ENCODE measurements at regions not wholly inside any gene's neighbourhood (a gene's known extent, or its start where the extent isn't known, plus 50 kb on each side); places are given as distances from the start of the nearest gene placed in this dataset.
A peak's percentile ranks its signal among the peaks of the same experiment; 100 is the strongest.
"Not testable (repeated sequence)": the region's sequence is repeated elsewhere in the genome, so short reads cannot be mapped to it uniquely, and the experiment has no call there.

DNA sequence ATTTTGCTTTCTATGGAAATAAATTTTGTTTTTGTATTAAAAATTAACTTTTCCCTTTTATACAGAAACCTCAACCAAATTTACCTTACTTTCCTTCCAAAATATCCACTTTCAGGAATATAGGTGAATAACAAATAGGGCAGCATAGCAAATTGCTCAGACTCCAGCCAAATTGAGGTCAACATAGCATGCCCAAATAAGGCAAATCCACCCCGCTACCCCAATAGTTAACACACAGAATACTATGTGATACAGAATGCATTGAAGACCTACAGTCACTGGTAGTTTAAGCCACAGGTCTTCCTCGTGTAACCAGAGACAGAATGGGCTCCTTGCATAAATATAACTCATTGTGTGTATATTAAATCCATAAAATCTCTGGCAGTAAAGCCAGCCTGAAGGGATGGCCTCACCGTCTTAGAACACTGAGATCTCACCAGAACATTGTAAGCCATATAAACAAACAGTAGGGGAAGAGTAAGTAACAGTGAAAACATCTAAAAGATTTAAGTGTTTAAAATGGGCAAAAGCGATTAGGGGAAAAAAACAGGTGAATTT, 72.2 kb downstream of the PMAIP1 start:
- no peak overlapping the region for H3K4ac ChIP-seq (ENCODE audit: low read depth in 1 of 2, low read length in 2 of 2)
- no peak overlapping the region for H2BK5ac ChIP-seq (ENCODE audit: low read depth, low read length, poor library complexity, severe bottlenecking)
- WGBS = 87% methylated on average over 2 of the region's 4 CpGs

DNA sequence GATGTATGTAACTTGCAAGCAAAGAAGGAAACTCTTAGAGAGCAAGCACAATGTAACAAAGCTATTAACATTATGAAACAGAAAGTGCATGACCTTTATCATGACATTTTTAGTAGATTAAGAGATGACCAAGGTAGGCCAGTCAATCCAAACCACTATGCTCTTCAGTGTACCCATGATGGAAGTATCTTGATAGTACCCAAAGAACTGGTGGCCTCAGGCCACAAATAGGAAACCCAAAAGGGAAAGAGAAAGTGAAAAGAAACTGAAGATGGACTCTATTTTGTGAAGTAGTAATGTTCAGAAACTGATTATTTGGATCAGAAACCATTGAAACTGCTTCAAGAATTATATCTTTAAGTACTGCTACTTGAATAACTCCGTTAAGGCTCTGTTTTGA, 71.3 kb downstream of the PMAIP1 start:
- not testable (repeated sequence) for H3K4me2 ChIP-seq (ENCODE audit: low read length, poor library complexity, severe bottlenecking); H3K14ac ChIP-seq (ENCODE audit: low read length in 2 of 2); H3K4ac ChIP-seq (ENCODE audit: low read depth in 1 of 2, low read length in 2 of 2); H3K18ac ChIP-seq (ENCODE audit: low read depth in 1 of 2, low read length in 2 of 2); H4K91ac ChIP-seq (ENCODE audit: low read length); H2AK5ac ChIP-seq (ENCODE audit: low read length, severe bottlenecking); H2BK5ac ChIP-seq (ENCODE audit: low read depth, low read length, poor library complexity, severe bottlenecking); H2BK15ac ChIP-seq (ENCODE audit: low read depth, poor library complexity, severe bottlenecking); DNase-seq; H3K4me3 ChIP-seq (ENCODE audit: insufficient read depth in 1 of 2, low read depth in 1 of 2, low read length in 2 of 2); H2BK12ac ChIP-seq (ENCODE audit: low read length in 2 of 2); H3K79me1 ChIP-seq (replicated peaks; ENCODE audit: low read length, poor library complexity, severe bottlenecking); H3K23ac ChIP-seq (ENCODE audit: low read length in 2 of 2); H3K36me3 ChIP-seq (ENCODE audit: control insufficient read depth in 1 of 2, insufficient read depth in 2 of 2, low read depth in 1 of 2, low read length in 2 of 2); H3K9ac ChIP-seq (ENCODE audit: low read length); H4K8ac ChIP-seq (ENCODE audit: low read length); H3K4me1 ChIP-seq (ENCODE audit: control insufficient read depth, insufficient read depth, low read depth, low read length); H2AFZ ChIP-seq (ENCODE audit: low read depth, low read length); H2BK120ac ChIP-seq (ENCODE audit: low read depth, low read length); H3K27ac ChIP-seq (ENCODE audit: low read length, poor library complexity, severe bottlenecking)
- WGBS = 100% methylated on average over 1 of the region's 1 CpG
- H3K27me3 ChIP-seq (ENCODE audit: control insufficient read depth in 1 of 2, insufficient read depth in 1 of 2, low read length in 2 of 2) = peaks cover 0 to 24% of the 10 kb centered on the region in 2 experiments
- peaks cover 12% of the 10 kb centered on the region for H3K9me3 ChIP-seq (ENCODE audit: control insufficient read depth, low read length)

More for the DNA sequence above, 72.2 kb downstream of the PMAIP1 start:
- H2AFZ ChIP-seq (ENCODE audit: low read depth, low read length) = no peak overlapping the region
- no peak overlapping the region for H2BK12ac ChIP-seq (ENCODE audit: low read length in 2 of 2)
- no peak overlapping the region for H3K4me3 ChIP-seq (ENCODE audit: insufficient read depth in 1 of 2, low read depth in 1 of 2, low read length in 2 of 2)
- no peak for DNase-seq
- H2AK5ac ChIP-seq (ENCODE audit: low read length, severe bottlenecking) = no peak overlapping the region
- H3K36me3 ChIP-seq (ENCODE audit: control insufficient read depth in 1 of 2, insufficient read depth in 2 of 2, low read depth in 1 of 2, low read length in 2 of 2) = no peaks in the 10 kb centered on the region
- no peak overlapping the region for H3K4me2 ChIP-seq (ENCODE audit: low read length, poor library complexity, severe bottlenecking)
- no peak overlapping the region for H4K91ac ChIP-seq (ENCODE audit: low read length)
- H2BK120ac ChIP-seq (ENCODE audit: low read depth, low read length) = no peak overlapping the region
- no peak overlapping the region for H3K18ac ChIP-seq (ENCODE audit: low read depth in 1 of 2, low read length in 2 of 2)
- H3K27me3 ChIP-seq (ENCODE audit: control insufficient read depth in 1 of 2, insufficient read depth in 1 of 2, low read length in 2 of 2) = peaks cover 0 to 23% of the 10 kb centered on the region in 2 experiments
- H2BK15ac ChIP-seq (ENCODE audit: low read depth, poor library complexity, severe bottlenecking) = no peak overlapping the region
- no peaks in the 10 kb centered on the region for H3K4me1 ChIP-seq (ENCODE audit: control insufficient read depth, insufficient read depth, low read depth, low read length)
- no peak overlapping the region for H3K14ac ChIP-seq (ENCODE audit: low read length in 2 of 2)
- H3K23ac ChIP-seq (ENCODE audit: low read length in 2 of 2) = no peak overlapping the region
- no peak overlapping the region for H4K8ac ChIP-seq (ENCODE audit: low read length)
- no peak overlapping the region for H3K9ac ChIP-seq (ENCODE audit: low read length)
- peaks cover 12% of the 10 kb centered on the region for H3K9me3 ChIP-seq (ENCODE audit: control insufficient read depth, low read length)
- no peaks in the 10 kb centered on the region for H3K79me1 ChIP-seq (replicated peaks; ENCODE audit: low read length, poor library complexity, severe bottlenecking)
- H3K27ac ChIP-seq (ENCODE audit: low read length, poor library complexity, severe bottlenecking) = no peak overlapping the region

DNA sequence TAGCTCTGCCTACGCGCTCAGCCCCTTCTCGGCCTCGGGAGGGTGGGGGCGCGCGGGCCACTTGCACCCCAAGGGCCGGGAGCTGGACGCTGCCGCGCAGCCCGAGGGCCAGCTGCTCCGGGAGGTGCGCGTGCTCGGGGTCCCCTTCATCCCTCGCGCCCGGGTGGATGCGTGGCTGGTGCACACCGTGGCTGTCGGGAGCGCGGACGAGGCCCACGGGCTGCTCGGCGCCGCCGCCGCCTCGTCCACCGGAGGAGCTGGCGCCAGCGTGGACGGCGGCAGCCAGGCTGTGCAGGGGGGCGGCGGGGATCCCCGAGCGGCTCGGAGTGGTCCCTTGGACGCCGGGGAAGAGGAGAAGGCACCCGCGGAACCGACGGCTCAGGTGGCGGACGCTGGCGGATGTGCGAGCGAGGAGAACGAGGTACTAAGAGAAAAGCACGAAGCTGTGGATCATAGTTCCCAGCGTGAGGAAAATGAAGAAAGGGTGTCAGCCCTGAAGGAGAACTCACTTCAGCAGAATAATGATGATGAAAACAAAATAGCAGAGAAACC, 69.8 kb downstream of the PMAIP1 start:
- H3K9me3 ChIP-seq (ENCODE audit: control insufficient read depth, low read length) = peaks cover 12% of the 10 kb centered on the region
- H2BK5ac ChIP-seq (ENCODE audit: low read depth, low read length, poor library complexity, severe bottlenecking); H2BK15ac ChIP-seq (ENCODE audit: low read depth, poor library complexity, severe bottlenecking); H3K4ac ChIP-seq (ENCODE audit: low read depth in 1 of 2, low read length in 2 of 2); H3K4me2 ChIP-seq (ENCODE audit: low read length, poor library complexity, severe bottlenecking); H3K27ac ChIP-seq (ENCODE audit: low read length, poor library complexity, severe bottlenecking); H3K23ac ChIP-seq (ENCODE audit: low read length in 2 of 2); H2BK120ac ChIP-seq (ENCODE audit: low read depth, low read length); H3K14ac ChIP-seq (ENCODE audit: low read length in 2 of 2); H3K4me1 ChIP-seq (ENCODE audit: control insufficient read depth, insufficient read depth, low read depth, low read length); H2BK12ac ChIP-seq (ENCODE audit: low read length in 2 of 2); H3K18ac ChIP-seq (ENCODE audit: low read depth in 1 of 2, low read length in 2 of 2); H3K79me1 ChIP-seq (replicated peaks; ENCODE audit: low read length, poor library complexity, severe bottlenecking); H3K36me3 ChIP-seq (ENCODE audit: control insufficient read depth in 1 of 2, insufficient read depth in 2 of 2, low read depth in 1 of 2, low read length in 2 of 2); DNase-seq; H4K91ac ChIP-seq (ENCODE audit: low read length); H2AFZ ChIP-seq (ENCODE audit: low read depth, low read length); H2AK5ac ChIP-seq (ENCODE audit: low read length, severe bottlenecking); H4K8ac ChIP-seq (ENCODE audit: low read length); H3K9ac ChIP-seq (ENCODE audit: low read length): not testable (repeated sequence)
- H3K4me3 ChIP-seq (ENCODE audit: insufficient read depth in 1 of 2, low read depth in 1 of 2, low read length in 2 of 2) = peak overlapping the region in 1 of 2 experiments; percentile 51
- 93% methylated on average over 48 of the region's 56 CpGs for WGBS
- peaks cover 0 to 25% of the 10 kb centered on the region in 2 experiments for H3K27me3 ChIP-seq (ENCODE audit: control insufficient read depth in 1 of 2, insufficient read depth in 1 of 2, low read length in 2 of 2)

DNA sequence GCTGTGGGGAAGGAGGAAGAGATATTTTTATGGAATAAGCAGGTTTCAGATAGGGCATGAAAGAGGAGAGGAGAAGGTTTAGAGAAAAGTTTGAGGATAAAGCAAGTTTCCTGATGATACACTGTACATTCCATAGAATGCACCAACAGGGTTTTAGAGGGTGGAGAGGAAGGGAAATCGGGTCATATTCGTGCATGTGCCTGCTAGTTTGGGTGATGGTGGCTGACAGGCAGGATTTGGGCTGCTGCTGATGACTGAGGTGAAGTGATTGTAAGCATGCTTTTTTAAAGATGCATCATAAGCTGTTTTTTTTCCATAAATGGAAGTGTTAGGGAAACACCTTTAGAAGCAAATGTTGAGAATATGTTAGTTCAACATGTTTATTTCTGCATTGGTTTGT, 68.8 kb downstream of the PMAIP1 start:
- no peak overlapping the region for H3K9ac ChIP-seq (ENCODE audit: low read length)
- no peak overlapping the region for H2BK120ac ChIP-seq (ENCODE audit: low read depth, low read length)
- WGBS = 90% methylated on average over 2 of the region's 2 CpGs
- H3K4me2 ChIP-seq (ENCODE audit: low read length, poor library complexity, severe bottlenecking) = no peak overlapping the region
- H3K9me3 ChIP-seq (ENCODE audit: control insufficient read depth, low read length) = peaks cover 12% of the 10 kb centered on the region
- no peak overlapping the region for H4K91ac ChIP-seq (ENCODE audit: low read length)
- H3K14ac ChIP-seq (ENCODE audit: low read length in 2 of 2) = no peak overlapping the region
- H2BK5ac ChIP-seq (ENCODE audit: low read depth, low read length, poor library complexity, severe bottlenecking) = no peak overlapping the region
- no peaks in the 10 kb centered on the region for H3K4me1 ChIP-seq (ENCODE audit: control insufficient read depth, insufficient read depth, low read depth, low read length)
- H3K79me1 ChIP-seq (replicated peaks; ENCODE audit: low read length, poor library complexity, severe bottlenecking) = no peaks in the 10 kb centered on the region
- no peak overlapping the region for H2AK5ac ChIP-seq (ENCODE audit: low read length, severe bottlenecking)
- no peak overlapping the region for H3K18ac ChIP-seq (ENCODE audit: low read depth in 1 of 2, low read length in 2 of 2)
- no peak overlapping the region for H3K4ac ChIP-seq (ENCODE audit: low read depth in 1 of 2, low read length in 2 of 2)
- no peak overlapping the region for H3K27ac ChIP-seq (ENCODE audit: low read length, poor library complexity, severe bottlenecking)
- no peak overlapping the region for H2BK15ac ChIP-seq (ENCODE audit: low read depth, poor library complexity, severe bottlenecking)
- H4K8ac ChIP-seq (ENCODE audit: low read length) = no peak overlapping the region
- H3K23ac ChIP-seq (ENCODE audit: low read length in 2 of 2) = no peak overlapping the region
- no peak for DNase-seq
- peaks cover 0 to 27% of the 10 kb centered on the region in 2 experiments for H3K27me3 ChIP-seq (ENCODE audit: control insufficient read depth in 1 of 2, insufficient read depth in 1 of 2, low read length in 2 of 2)
- no peak overlapping the region for H2AFZ ChIP-seq (ENCODE audit: low read depth, low read length)
- no peak overlapping the region for H3K4me3 ChIP-seq (ENCODE audit: insufficient read depth in 1 of 2, low read depth in 1 of 2, low read length in 2 of 2)
- no peaks in the 10 kb centered on the region for H3K36me3 ChIP-seq (ENCODE audit: control insufficient read depth in 1 of 2, insufficient read depth in 2 of 2, low read depth in 1 of 2, low read length in 2 of 2)
- no peak overlapping the region for H2BK12ac ChIP-seq (ENCODE audit: low read length in 2 of 2)

Data from mesenchymal stem cell (in vitro differentiated cells and primary cell).